ENCODE measurements at regions not wholly inside any gene's neighbourhood (a gene's known extent, or its start where the extent isn't known, plus 50 kb on each side); places are given as distances from the start of the nearest gene placed in this dataset.

GRCh38 chr13:106915146-106915545, 347.2 kb upstream of the ARGLU1 start:
- DNase-seq, result no peak

DNA sequence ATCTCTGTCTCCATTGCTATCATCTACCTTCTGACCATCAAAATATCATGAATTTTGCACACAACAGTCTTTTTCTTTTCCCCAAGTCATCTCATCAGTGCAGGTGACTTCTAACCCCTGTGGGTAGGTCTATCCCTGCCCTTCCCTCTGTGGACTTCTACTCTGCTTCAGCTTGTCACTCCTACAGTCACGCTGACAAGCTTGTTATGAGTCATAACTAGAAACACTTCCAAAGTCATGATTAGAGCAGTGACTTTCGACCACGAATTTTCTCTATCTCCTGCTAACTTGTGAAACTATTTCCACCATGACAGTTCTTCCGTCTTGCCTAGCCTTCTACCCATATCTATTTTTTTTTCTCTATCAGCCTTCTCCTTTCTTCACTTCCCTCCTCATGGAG, 343.7 kb upstream of the ARGLU1 start:
- DNase-seq, result no peak

DNA sequence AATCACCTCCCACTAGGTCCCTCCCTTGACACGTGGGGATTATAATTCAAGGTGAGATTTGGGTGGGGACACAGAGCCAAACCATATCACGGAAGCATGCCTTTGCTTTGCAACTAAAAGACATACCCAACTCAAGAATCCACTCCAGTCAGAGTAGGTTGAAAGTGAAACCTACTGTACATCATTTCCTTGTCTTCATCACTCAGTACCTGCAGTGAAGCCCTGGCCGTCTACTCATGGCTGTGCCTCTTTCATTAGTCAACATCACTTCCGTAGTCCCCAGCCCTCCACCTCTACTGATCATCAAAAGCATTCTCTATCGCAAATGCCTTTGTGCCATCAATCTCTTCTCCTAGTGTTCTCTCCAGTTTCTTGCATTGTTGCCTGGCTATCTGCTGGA, 343.1 kb upstream of the ARGLU1 start:
- no peak for DNase-seq

GRCh38 chr13:106906426-106906996, 338.6 kb upstream of the ARGLU1 start:
- DNase-seq, result no peak

GRCh38 chr13:106905380-106906162, 337.6 kb upstream of the ARGLU1 start:
- DNase-seq, result no peak

DNA sequence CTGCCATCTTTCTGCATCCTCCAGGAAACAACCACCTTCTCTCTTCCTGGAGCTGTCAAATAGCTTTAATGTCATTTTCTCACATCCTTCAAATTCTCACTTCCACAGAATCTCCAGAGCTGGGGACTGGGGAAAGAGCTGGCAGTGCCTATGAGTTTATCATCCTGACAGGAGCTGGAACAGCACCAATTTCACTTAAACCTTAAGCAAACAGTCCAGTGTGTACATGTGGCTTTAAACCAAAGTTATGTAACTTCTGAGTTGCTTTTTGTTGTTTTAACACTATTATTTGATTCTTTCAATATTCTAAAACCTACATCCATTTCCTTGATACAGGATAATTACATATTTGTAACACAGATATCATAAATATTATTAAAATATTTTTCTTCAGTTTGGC, 331.5 kb upstream of the ARGLU1 start:
- no peak for DNase-seq

GRCh38 chr13:106898231-106898630, 330.3 kb upstream of the ARGLU1 start:
- DNase-seq, result no peak

GRCh38 chr13:106888148-106888547, 320.2 kb upstream of the ARGLU1 start:
- no peak for DNase-seq

- DNase-seq, result no peak
These were observed 319.7 kb upstream of the ARGLU1 start for GRCh38 chr13:106887686-106888085.

GRCh38 chr13:106883976-106884375, 316.0 kb upstream of the ARGLU1 start:
- no peak for DNase-seq

GRCh38 chr13:106882246-106882645, 314.3 kb upstream of the ARGLU1 start:
- no peak for DNase-seq

DNA sequence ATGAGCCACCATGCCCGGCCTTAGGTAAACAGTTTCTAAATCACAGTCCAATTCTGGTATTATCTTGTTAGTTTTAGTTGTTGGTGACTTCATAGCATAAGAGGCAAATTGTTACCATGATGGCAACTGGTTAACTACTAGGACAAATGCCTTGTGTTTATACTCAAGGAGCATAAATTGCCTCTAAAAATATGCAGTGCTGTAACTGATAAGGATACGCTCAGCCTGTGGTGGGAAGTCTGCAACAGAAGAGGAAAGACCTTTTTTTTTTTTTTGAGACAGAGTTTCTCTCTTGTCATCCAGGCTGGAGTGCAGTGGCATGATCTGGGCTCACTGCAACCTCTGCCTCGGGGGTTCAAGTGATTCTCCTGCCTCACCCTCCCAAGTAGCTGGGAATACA, 311.9 kb upstream of the ARGLU1 start:
- DNase-seq, result no peak

DNA sequence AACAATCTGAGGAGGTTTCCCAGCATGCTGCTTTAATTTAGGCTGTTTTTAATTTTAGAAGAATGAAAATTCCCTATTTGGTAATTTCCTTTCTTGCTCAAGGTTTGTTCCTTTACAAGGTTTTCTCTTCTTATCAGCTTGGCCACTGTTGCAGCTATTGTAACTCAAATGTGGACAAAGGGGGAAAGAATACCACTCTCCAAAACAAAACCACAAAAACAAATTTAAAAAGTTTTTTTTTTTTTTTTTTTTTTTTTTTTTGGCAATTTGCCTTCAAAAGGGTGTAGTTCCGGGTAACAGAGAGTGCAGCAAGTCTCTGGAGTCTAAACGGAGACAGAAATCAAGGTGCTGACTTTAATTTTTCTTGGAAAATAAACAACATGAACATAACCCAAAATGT, 306.4 kb upstream of the ARGLU1 start:
- DNase-seq, result no peak

GRCh38 chr13:106873810-106874209, 305.9 kb upstream of the ARGLU1 start:
- no peak for DNase-seq

DNA sequence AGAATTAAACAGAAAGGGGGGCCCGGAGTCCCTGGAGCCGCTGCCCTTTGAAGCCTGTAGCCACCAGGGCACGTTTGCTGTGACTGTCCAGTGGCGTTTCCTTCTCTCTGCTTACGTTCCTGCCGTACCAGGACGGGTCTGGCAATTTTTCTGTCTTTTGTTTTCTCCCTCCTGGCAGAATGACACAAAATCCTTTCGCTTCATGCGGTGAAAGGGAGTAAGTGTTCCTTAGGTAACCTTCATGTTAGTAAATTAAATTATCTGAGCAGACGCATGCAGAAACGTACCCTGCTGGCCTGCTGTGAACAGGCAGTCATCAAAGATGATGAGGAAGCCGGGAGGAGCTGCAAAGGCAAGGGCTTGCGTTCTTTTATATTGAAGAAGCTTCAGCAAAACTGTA, 299.3 kb upstream of the ARGLU1 start:
- DNase-seq, result no peak

DNA sequence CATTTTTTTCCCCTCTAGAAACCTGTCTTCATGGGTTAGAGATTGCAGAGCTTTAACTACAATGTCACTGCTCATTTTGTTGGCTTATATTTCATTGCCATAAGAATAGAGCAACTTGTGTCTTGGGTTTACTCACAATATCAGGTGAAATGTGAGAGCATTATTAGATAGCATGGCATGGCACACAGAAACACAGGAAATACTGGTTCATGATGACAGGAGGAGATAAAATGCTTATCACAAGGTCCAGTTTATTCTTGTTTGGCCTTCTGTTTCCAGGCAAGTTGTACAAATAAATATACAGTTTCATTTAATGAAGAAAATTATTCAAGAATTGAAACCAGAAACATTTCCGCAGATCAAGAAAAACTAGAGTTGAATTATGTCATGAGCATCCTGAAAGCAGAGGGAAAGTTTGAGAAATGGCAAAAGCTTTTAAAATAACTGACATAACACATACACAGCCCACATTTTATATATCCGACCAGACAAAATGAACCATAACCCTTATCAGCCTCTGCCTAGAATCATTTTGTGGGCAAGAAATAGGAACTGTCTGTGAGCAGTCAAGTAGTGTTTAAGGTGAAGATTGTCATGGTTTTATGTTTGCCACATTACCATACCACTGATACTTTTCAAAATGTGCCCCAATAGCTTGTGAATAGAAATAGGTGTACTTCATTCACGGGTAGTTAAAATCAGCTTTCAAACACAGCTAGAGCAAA, 297.9 kb upstream of the ARGLU1 start:
- DNase-seq, result no peak

DNA sequence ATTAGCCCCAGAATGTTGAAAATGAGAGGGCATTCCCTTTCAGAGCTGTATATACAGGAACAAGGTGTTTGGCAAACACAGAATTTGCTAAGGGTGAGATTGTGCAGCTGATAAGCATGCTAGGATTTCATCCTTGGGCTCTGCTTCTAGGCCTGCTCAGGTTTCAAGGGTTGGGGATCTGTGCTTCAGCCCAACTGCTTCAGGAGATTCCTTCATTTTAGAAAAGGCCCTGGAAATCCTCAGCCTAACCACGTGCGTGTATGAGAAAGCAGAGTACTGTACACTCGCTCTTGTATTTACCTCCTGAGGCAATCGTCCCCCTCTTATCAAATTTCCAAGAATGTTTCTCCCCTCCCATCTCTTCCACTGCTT, 291.6 kb upstream of the ARGLU1 start:
- no peak for DNase-seq

DNA sequence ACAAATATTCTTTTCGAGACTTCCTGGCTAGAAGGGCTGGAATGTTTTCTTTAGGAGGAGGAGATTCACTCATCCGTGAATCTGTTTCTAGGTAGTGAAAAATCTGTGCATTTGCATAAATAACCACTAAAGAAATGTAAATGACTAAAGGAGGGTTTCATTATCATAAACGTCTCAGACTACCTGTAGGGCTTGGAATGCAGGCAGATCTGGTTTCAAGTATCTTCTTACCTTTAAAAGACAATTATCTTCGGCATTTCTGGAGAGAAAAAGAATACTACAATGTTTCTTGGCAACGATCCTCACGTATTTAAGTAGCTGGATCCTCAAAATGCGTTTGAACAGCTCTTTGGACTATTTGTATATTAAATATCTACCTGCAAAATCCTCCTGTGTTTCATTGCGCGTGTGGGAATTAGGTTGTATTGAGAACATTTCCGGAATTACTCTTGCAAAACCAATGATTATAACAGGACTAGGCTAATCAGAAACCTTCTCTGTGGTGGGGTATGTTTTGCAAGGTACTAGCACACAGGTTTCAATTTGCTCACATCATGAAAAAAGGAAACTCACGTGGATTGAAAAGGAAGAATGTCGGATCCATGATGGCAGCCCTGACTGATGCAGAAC, 291.1 kb upstream of the ARGLU1 start:
- DNase-seq, result no peak

- no peak for DNase-seq
These were observed 284.5 kb upstream of the ARGLU1 start for GRCh38 chr13:106852436-106852835.

DNA sequence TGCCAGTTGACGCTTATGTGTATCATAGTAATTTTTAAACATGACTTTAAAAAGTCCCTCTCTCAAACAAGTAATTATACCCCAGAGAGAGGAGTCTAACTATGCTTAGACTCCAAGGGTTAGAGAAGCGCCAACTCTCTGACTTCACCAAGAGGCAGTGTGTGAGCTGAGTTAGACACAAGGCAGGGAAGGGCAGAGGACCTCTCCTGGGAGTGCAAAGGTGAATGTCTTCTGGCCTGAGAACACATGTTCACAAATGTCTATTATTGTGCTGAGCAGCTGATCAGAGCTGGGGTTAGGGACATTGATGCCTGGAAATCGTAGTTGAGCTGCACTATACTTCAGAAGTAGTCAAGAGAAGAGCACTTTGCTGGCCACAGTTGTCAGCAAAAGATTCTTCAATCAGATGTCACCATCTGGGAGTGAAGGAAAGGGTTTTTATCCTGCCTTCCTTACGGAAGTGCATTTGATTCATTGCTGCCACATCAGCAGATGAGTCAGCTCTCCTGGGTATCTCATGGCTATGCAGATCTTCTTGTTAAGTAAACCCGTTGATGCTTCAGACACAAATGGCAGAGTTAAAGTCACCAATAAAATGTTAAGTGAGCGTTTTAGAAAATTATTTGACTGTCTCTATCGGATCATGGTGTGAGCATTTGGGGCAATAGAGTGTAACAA, 283.2 kb upstream of the ARGLU1 start:
- DNase-seq, result no peak

- DNase-seq, result no peak
These were observed 278.9 kb upstream of the ARGLU1 start for GRCh38 chr13:106846571-106847448.

GRCh38 chr13:106836186-106836802, 268.4 kb upstream of the ARGLU1 start:
- no peak for DNase-seq

All from stimulated activated naive CD4-positive, alpha-beta T cell (primary cell).